B cell (primary cell): ENCODE measurements at regions not wholly inside any gene's neighbourhood (a gene's known extent, or its start where the extent isn't known, plus 50 kb on each side); places are given as distances from the start of the nearest gene placed in this dataset.

Source experiments
- ATAC-seq: fragments of 200-7000 bp; cut with Tn5 transposase; one replicate; pipeline ENCODE4 v1.10.0; 2021; ENCODE audit warnings: low read depth, mild to moderate bottlenecking, moderate number of reproducible peaks, moderate library complexity
- CTCF ChIA-PET: fragments of 350-600 bp; sonication (Branson Sonifier 250); formaldehyde crosslinking; loops from one replicate; lab custom pipeline; 2021; ENCODE audit warnings: antibody characterized with exemption, inconsistent platforms; lab: Charles Lee
- POLR2A ChIA-PET: fragments of 350-600 bp; sonication (Branson Sonifier 250); formaldehyde crosslinking; loops from one replicate; lab custom pipeline; 2021; ENCODE audit warnings: antibody characterized with exemption; lab: Charles Lee
- DNase-seq: peaks from one replicate; pipeline ENCODE4 v3.0.0; 2013
- H2AFZ ChIP-seq: 2 replicates; pipeline ENCODE4 v1.6.1; 2012; ENCODE audit warnings: mild to moderate bottlenecking, low read depth, low read length; ENCODE audit not compliant: insufficient read depth, poor library complexity, severe bottlenecking
- H3K27ac ChIP-seq, 2 donors: 1 replicate in 1 of 2; 2 replicates in 1 of 2; pipeline ENCODE4 v1.5.1; 2012 to 2013; ENCODE audit warnings: low read length in 2 of 2, mild to moderate bottlenecking in 2 of 2, moderate library complexity in 1 of 2
- H3K27me3 ChIP-seq, 4 experiments: fragments of 200-600 bp in 1 of 4; sonication (generic) in 1 of 4; replicated peaks in 1 of 4; 1 replicate in 2 of 4; 2 replicates in 2 of 4; pipeline versions ENCODE4 v1.6.1 to v1.7.0; 2013 to 2016; ENCODE audit warnings: low read length in 3 of 4, mild to moderate bottlenecking in 2 of 4, mixed read lengths in 1 of 4, moderate library complexity in 1 of 4; ENCODE audit not compliant: insufficient read depth in 4 of 4, control insufficient read depth in 3 of 4; ENCODE audit errors: control extremely low read depth in 1 of 4
- H3K36me3 ChIP-seq, 2 experiments: replicated peaks in 1 of 2; 1 replicate in 1 of 2; 2 replicates in 1 of 2; pipeline versions ENCODE4 v1.6.1 to v1.7.1; 2013; ENCODE audit warnings: low read length in 1 of 2; ENCODE audit not compliant: insufficient read depth in 2 of 2, control insufficient read depth in 1 of 2; ENCODE audit errors: control extremely low read depth in 1 of 2, extremely low read depth in 1 of 2
- H3K4me1 ChIP-seq, 2 donors: fragments of 200-600 bp in 1 of 2; sonication (generic) in 1 of 2; 1 replicate in 1 of 2; 2 replicates in 1 of 2; pipeline versions ENCODE4 v1.5.1 to v1.6.1; 2013 to 2017; ENCODE audit warnings: low read length in 2 of 2; ENCODE audit not compliant: control insufficient read depth in 2 of 2, insufficient read depth in 2 of 2
- H3K4me2 ChIP-seq: replicated peaks from 2 replicates; pipeline ENCODE3; 2012; ENCODE audit warnings: mild to moderate bottlenecking, low read depth, low read length; ENCODE audit not compliant: poor library complexity, severe bottlenecking
- H3K4me3 ChIP-seq, 5 experiments: fragments of 200-600 bp in 1 of 5; sonication (generic) in 1 of 5; 1 replicate in 3 of 5; 2 replicates in 2 of 5; pipeline versions ENCODE4 v1.5.1 to v1.7.0; 2011 to 2016; ENCODE audit warnings: low read length in 4 of 5, mild to moderate bottlenecking in 4 of 5, low read depth in 2 of 5, control low read depth in 1 of 5, moderate library complexity in 1 of 5; ENCODE audit not compliant: insufficient read depth in 1 of 5; ENCODE audit errors: control extremely low read depth in 1 of 5, extremely low read depth in 1 of 5
- H3K79me2 ChIP-seq: fragments of 200-600 bp; sonication (generic); one replicate; pipeline ENCODE4 v1.6.0; 2016; ENCODE audit warnings: low read length; ENCODE audit not compliant: control insufficient read depth, insufficient read depth
- H3K9ac ChIP-seq: fragments of 200-600 bp; sonication (generic); 2 replicates; pipeline ENCODE4 v1.6.1; 2017; ENCODE audit warnings: mild to moderate bottlenecking, low read length, moderate library complexity
- H3K9me3 ChIP-seq, 3 donors: one replicate each; pipeline versions ENCODE4 v1.6.1 to v1.7.1; 2013; ENCODE audit warnings: low read length in 2 of 3; ENCODE audit not compliant: control insufficient read depth in 2 of 3, insufficient read depth in 1 of 3; ENCODE audit errors: control extremely low read depth in 1 of 3
- H4K20me1 ChIP-seq: 2 replicates; pipeline ENCODE4 v1.6.0; 2012; ENCODE audit warnings: mild to moderate bottlenecking, low read length; ENCODE audit not compliant: insufficient read depth, control insufficient read depth, poor library complexity, severe bottlenecking
- H3K27ac Mint-ChIP-seq: one replicate; pipeline ENCODE4 v1.8.0; 2021; ENCODE audit warnings: mixed read lengths
- H3K27me3 Mint-ChIP-seq: one replicate; pipeline ENCODE4 v1.8.0; 2021; ENCODE audit warnings: mixed read lengths
- H3K4me1 Mint-ChIP-seq: one replicate; pipeline ENCODE4 v1.8.0; 2021; ENCODE audit warnings: mixed read lengths
- H3K4me3 Mint-ChIP-seq: one replicate; pipeline ENCODE4 v1.8.0; 2021; ENCODE audit warnings: mixed read lengths
- H3K9me3 Mint-ChIP-seq: one replicate; pipeline ENCODE4 v1.8.0; 2022; ENCODE audit warnings: mixed read lengths; ENCODE audit not compliant: insufficient read depth
- EZH2 ChIP-seq: IDR thresholded peaks from 2 replicates; pipeline ENCODE4 v1.6.1; 2012; ENCODE audit warnings: borderline replicate concordance, low read depth, mild to moderate bottlenecking, moderate library complexity, low read length; ENCODE audit not compliant: insufficient read depth, poor library complexity, severe bottlenecking
- WGBS: methylation state at CpG from one replicate; pipeline ENCODE4 v1.1.5; 2013; ENCODE audit warnings: missing lambda C conversion rate; ENCODE audit not compliant: insufficient coverage; 5-methylcytosine and 5-hydroxymethylcytosine counted together
- intact Hi-C: fragments of 100-400 bp; cut with micrococcal nuclease; formaldehyde crosslinking; loops from one replicate; pipeline ENCODE4 v1.10.0; 2022
- TF ChIP-seq, protein P1 (sequence below): fragments of 200-600 bp; IDR thresholded peaks from one replicate; pipeline ENCODE4 v1.8.0; 2022; ENCODE audit warnings: antibody characterized with exemption, mild to moderate bottlenecking

DNA sequence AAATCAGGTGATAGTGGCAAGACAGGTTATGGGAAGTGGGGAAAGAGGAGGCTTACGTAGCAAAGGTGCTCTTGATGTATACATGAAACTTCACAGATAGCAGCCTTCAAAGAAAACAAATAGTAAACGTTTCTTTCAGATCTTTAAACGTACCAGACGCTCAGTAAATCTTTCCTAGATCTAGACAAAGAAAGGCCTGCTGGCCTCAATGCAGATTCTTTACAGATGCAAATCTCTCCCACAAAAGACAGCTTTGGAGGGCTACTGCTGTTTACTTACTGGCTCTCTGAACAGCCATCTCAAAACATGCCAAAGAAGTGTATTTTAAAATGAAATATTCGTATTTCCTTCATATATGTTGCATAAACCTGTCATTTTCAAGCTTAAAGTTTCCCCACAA lies 1279.9 kb upstream of the NRXN1 start:
- POLR2A ChIA-PET, result no interaction called here
- WGBS, result 93% methylated on average over 2 of the region's 5 CpGs
- H3K27ac Mint-ChIP-seq, result no peak overlapping the region

DNA sequence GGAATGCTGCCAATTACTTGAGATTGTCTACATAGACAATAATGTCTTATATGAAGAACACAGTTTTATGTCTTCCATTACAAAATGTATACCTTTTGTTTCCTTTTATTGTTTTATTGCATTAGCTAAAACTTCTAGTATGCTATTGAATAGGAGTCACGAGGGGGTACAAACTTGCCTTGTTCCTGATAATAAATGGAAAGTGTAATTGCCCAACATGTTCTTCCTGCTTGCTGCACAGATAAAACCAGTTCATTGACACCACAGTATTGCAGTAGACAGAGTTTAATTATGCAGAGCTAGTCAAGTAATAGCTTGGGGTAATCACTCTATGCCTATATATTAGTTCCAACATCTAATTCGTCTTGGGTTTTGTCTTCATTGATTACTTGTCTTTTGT lies 1276.2 kb upstream of the NRXN1 start:
- ATAC-seq, result no peak
- H3K27me3 Mint-ChIP-seq, result no peaks in the 10 kb centered on the region
- Histone ChIP-seq H3K4me1 (no peaks in the 10 kb centered on the region), H2AFZ (no peak overlapping the region), H3K4me2 (no peak overlapping the region), H4K20me1 (no peaks in the 10 kb centered on the region), H3K79me2 (no peaks in the 10 kb centered on the region), H3K4me3 (no peak overlapping the region), H3K9ac (no peak overlapping the region), H3K27me3 (no peaks in the 10 kb centered on the region), H3K36me3 (no peaks in the 10 kb centered on the region), H3K27ac (no peak overlapping the region), H3K9me3 (peaks cover 0 to 4% (median 0%) of the 10 kb centered on the region in 3 donors)
- TF ChIP-seq, protein P1, sequence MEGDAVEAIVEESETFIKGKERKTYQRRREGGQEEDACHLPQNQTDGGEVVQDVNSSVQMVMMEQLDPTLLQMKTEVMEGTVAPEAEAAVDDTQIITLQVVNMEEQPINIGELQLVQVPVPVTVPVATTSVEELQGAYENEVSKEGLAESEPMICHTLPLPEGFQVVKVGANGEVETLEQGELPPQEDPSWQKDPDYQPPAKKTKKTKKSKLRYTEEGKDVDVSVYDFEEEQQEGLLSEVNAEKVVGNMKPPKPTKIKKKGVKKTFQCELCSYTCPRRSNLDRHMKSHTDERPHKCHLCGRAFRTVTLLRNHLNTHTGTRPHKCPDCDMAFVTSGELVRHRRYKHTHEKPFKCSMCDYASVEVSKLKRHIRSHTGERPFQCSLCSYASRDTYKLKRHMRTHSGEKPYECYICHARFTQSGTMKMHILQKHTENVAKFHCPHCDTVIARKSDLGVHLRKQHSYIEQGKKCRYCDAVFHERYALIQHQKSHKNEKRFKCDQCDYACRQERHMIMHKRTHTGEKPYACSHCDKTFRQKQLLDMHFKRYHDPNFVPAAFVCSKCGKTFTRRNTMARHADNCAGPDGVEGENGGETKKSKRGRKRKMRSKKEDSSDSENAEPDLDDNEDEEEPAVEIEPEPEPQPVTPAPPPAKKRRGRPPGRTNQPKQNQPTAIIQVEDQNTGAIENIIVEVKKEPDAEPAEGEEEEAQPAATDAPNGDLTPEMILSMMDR, result no peak
- no peak for DNase-seq
- CTCF ChIA-PET, result no interaction called here
- POLR2A ChIA-PET, result no interaction called here
- peaks cover 1% of the 10 kb centered on the region for H3K9me3 Mint-ChIP-seq
- no peaks in the 10 kb centered on the region for H3K4me1 Mint-ChIP-seq
- no peak overlapping the region for H3K27ac Mint-ChIP-seq
- 43% methylated on average over 1 of the region's 2 CpGs for WGBS
- intact Hi-C loops, result no loop called here
- H3K4me3 Mint-ChIP-seq, result no peak overlapping the region

More for the DNA sequence above, 1279.9 kb upstream of the NRXN1 start:
- CTCF ChIA-PET, result no interaction called here
- Mint-ChIP-seq H3K4me3 (no peak overlapping the region), H3K27me3 (no peaks in the 10 kb centered on the region), H3K9me3 (peaks cover 2% of the 10 kb centered on the region), H3K4me1 (no peaks in the 10 kb centered on the region)
- no peaks in the 10 kb centered on the region for H3K79me2 ChIP-seq
- no peak overlapping the region for H2AFZ ChIP-seq
- no peak overlapping the region for H3K4me2 ChIP-seq
- ATAC-seq (no peak), DNase-seq (no peak)
- no peaks in the 10 kb centered on the region for H4K20me1 ChIP-seq
- H3K9ac ChIP-seq, result no peak overlapping the region
- no peaks in the 10 kb centered on the region for H3K9me3 ChIP-seq
- H3K27ac ChIP-seq, result no peak overlapping the region
- no peaks in the 10 kb centered on the region for H3K27me3 ChIP-seq
- H3K4me3 ChIP-seq, result no peak overlapping the region
- intact Hi-C loops, result no loop called here
- no peak for TF ChIP-seq EZH2
- TF ChIP-seq, protein P1, result no peak
- H3K36me3 ChIP-seq, result no peaks in the 10 kb centered on the region
- no peaks in the 10 kb centered on the region for H3K4me1 ChIP-seq
